Osteocyte (in vitro differentiated cells): ENCODE measurements at regions not wholly inside any gene's neighbourhood (a gene's known extent, or its start where the extent isn't known, plus 50 kb on each side); places are given as distances from the start of the nearest gene placed in this dataset.
"Not testable (repeated sequence)": the region's sequence is repeated elsewhere in the genome, so short reads cannot be mapped to it uniquely, and the experiment has no call there.

Experiments
- DNase-seq: peaks from one replicate; pipeline ENCODE4 v3.0.0; 2021; ENCODE audit warnings: mixed read lengths; ENCODE audit not compliant: unreplicated experiment; ENCODE audit errors: extremely low spot score
- H3K27ac Mint-ChIP-seq: one replicate; pipeline ENCODE4 v1.8.0; 2021; ENCODE audit warnings: mild to moderate bottlenecking, mixed read lengths; ENCODE audit not compliant: unreplicated experiment
- H3K27me3 Mint-ChIP-seq: one replicate; pipeline ENCODE4 v1.8.0; 2021; ENCODE audit warnings: mixed read lengths; ENCODE audit not compliant: unreplicated experiment
- H3K36me3 Mint-ChIP-seq: one replicate; pipeline ENCODE4 v1.8.0; 2021; ENCODE audit warnings: mixed read lengths; ENCODE audit not compliant: unreplicated experiment
- H3K4me1 Mint-ChIP-seq: one replicate; pipeline ENCODE4 v1.8.0; 2021; ENCODE audit warnings: mixed read lengths; ENCODE audit not compliant: unreplicated experiment
- H3K4me3 Mint-ChIP-seq: one replicate; pipeline ENCODE4 v1.8.0; 2021; ENCODE audit warnings: mild to moderate bottlenecking, moderate library complexity, mixed read lengths; ENCODE audit not compliant: unreplicated experiment
- H3K9me3 Mint-ChIP-seq: one replicate; pipeline ENCODE4 v1.8.0; 2021; ENCODE audit warnings: mixed read lengths; ENCODE audit not compliant: unreplicated experiment
- CTCF ChIP-seq: fragments of 200-600 bp; sonication (generic); IDR thresholded peaks from 2 replicates; pipeline ENCODE4 v1.5.0; 2021; ENCODE audit warnings: antibody characterized with exemption, mild to moderate bottlenecking, moderate library complexity

DNA sequence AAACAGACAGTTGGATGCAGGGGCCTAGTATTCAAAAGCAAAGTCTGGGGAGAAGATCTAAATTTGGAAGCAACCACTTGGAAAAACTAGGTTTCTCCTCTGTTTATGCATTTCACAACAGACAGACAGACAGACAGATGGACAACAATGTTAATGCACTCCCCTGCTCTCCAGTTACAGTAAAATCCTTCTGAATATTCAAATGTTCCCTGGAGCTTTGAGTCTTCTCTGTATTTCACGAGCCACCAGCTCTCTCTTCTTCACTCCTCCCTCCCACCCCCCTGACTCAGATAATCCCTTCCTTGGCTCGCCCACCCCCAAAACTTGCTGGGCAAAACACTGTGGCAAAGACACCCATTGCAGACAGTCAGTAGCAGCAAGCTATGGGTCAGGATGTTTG, 129.3 kb upstream of the TOP1 start:
- H3K36me3 Mint-ChIP-seq = no peaks in the 10 kb centered on the region
- DNase-seq = no peak
- H3K4me1 Mint-ChIP-seq = peaks cover 7% of the 10 kb centered on the region
- peaks cover 52% of the 10 kb centered on the region for H3K27me3 Mint-ChIP-seq
- TF ChIP-seq CTCF = no peak
- no peak overlapping the region for H3K4me3 Mint-ChIP-seq
- H3K27ac Mint-ChIP-seq = no peak overlapping the region
- H3K9me3 Mint-ChIP-seq = no peaks in the 10 kb centered on the region

GRCh38 chr20:40900666-40901215, 127.9 kb upstream of the TOP1 start:
- H3K9me3 Mint-ChIP-seq = no peaks in the 10 kb centered on the region
- H3K4me3 Mint-ChIP-seq = no peak overlapping the region
- peaks cover 7% of the 10 kb centered on the region for H3K4me1 Mint-ChIP-seq
- DNase-seq = peak; percentile 2
- no peaks in the 10 kb centered on the region for H3K36me3 Mint-ChIP-seq
- peaks cover 48% of the 10 kb centered on the region for H3K27me3 Mint-ChIP-seq
- H3K27ac Mint-ChIP-seq = no peak overlapping the region
- TF ChIP-seq CTCF = no peak

- Mint-ChIP-seq H3K36me3 (no peaks in the 10 kb centered on the region), H3K9me3 (peaks cover 5% of the 10 kb centered on the region), H3K4me3 (no peak overlapping the region), H3K27me3 (peaks cover 36% of the 10 kb centered on the region), H3K27ac (no peak overlapping the region), H3K4me1 (no peaks in the 10 kb centered on the region)
- DNase-seq = no peak
- no peak for TF ChIP-seq CTCF
Measured at GRCh38 chr20:40902661-40903060, 126.0 kb upstream of the TOP1 start.

DNA sequence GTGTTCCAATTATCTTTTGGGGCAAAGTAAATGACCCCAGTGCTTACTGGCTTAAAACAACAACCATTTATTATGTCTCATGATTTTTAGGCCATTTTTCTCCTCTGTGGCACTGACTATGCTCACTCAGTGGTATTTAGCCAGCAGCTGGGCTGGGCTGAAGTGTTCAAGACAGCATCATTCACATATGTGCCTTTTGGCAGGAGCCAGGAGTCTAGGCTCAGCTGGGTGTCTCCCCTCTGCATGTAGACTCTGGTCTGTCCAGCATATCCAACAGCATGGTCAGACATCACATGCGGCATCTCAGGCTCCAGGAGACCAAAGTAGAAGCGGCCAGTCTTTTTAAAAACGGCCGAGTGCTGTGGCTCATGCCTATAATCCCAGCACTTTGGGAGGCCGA, 120.3 kb upstream of the TOP1 start:
- peaks cover 13% of the 10 kb centered on the region for H3K27me3 Mint-ChIP-seq
- no peaks in the 10 kb centered on the region for H3K36me3 Mint-ChIP-seq
- no peaks in the 10 kb centered on the region for H3K4me1 Mint-ChIP-seq
- H3K27ac Mint-ChIP-seq = no peak overlapping the region
- H3K9me3 Mint-ChIP-seq = peaks cover 8% of the 10 kb centered on the region
- DNase-seq = no peak
- TF ChIP-seq CTCF = no peak
- H3K4me3 Mint-ChIP-seq = no peak overlapping the region

- not testable (repeated sequence) for H3K9me3 Mint-ChIP-seq, DNase-seq, H3K4me1 Mint-ChIP-seq, H3K27me3 Mint-ChIP-seq, H3K36me3 Mint-ChIP-seq, H3K4me3 Mint-ChIP-seq, H3K27ac Mint-ChIP-seq
Measured at GRCh38 chr20:40909489-40909888, 119.1 kb upstream of the TOP1 start.

GRCh38 chr20:40910436-40910835, 118.2 kb upstream of the TOP1 start:
- DNase-seq, H3K4me3 Mint-ChIP-seq, H3K4me1 Mint-ChIP-seq, H3K27me3 Mint-ChIP-seq, H3K9me3 Mint-ChIP-seq, H3K36me3 Mint-ChIP-seq, H3K27ac Mint-ChIP-seq: not testable (repeated sequence)

GRCh38 chr20:40911152-40911551, 117.5 kb upstream of the TOP1 start:
- peaks cover 12% of the 10 kb centered on the region for H3K27me3 Mint-ChIP-seq
- not testable (repeated sequence) for H3K4me1 Mint-ChIP-seq, H3K36me3 Mint-ChIP-seq, DNase-seq, H3K9me3 Mint-ChIP-seq, H3K27ac Mint-ChIP-seq, H3K4me3 Mint-ChIP-seq
